Transverse colon (tissue), 4 donors: ENCODE measurements at regions not wholly inside any gene's neighbourhood (a gene's known extent, or its start where the extent isn't known, plus 50 kb on each side); places are given as distances from the start of the nearest gene placed in this dataset.

ENCODE experiments used
- POLR2AphosphoS5 ChIP-seq, 3 donors: sonication (generic); formaldehyde crosslinking; IDR thresholded peaks; one replicate each; pipeline ENCODE4 v1.6.1; 2016; ENCODE audit warnings: antibody characterized with exemption in 3 of 3
- TF ChIP-seq, protein P1 (sequence below), 5 experiments: fragments of 200-600 bp in 3 of 5; fragments of 450-650 bp in 2 of 5; sonication (generic) in 3 of 5; IDR thresholded peaks; 1 replicate in 2 of 5; 2 replicates in 3 of 5; pipeline ENCODE4 v1.5.1; 2016 to 2017; ENCODE audit warnings: antibody characterized with exemption in 5 of 5, inconsistent platforms in 3 of 5, mild to moderate bottlenecking in 2 of 5, moderate library complexity in 1 of 5

DNA sequence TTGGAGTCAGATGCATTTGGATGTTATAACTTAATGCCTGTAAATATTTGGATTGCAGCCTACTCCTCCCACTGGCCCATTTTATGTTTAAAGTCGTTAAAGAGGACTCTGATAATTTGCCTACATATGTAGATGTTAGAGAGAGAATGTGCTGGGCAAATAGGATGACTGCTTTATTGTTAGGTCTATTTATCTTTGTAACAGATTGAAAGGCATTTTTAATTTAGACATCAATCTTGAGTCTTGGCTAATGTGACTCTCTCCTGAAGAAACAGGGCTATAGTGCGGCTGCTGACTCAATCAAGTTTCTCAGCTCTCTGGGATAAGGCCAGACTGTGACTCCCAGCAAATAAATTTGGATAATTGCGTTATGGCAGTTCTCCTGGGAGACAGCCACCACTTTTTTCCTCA is 1101.4 kb downstream of the CBLN2 start:
- TF ChIP-seq, protein P1, sequence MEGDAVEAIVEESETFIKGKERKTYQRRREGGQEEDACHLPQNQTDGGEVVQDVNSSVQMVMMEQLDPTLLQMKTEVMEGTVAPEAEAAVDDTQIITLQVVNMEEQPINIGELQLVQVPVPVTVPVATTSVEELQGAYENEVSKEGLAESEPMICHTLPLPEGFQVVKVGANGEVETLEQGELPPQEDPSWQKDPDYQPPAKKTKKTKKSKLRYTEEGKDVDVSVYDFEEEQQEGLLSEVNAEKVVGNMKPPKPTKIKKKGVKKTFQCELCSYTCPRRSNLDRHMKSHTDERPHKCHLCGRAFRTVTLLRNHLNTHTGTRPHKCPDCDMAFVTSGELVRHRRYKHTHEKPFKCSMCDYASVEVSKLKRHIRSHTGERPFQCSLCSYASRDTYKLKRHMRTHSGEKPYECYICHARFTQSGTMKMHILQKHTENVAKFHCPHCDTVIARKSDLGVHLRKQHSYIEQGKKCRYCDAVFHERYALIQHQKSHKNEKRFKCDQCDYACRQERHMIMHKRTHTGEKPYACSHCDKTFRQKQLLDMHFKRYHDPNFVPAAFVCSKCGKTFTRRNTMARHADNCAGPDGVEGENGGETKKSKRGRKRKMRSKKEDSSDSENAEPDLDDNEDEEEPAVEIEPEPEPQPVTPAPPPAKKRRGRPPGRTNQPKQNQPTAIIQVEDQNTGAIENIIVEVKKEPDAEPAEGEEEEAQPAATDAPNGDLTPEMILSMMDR (IDR thresholded peaks at IDR 0.05): no peak
- TF ChIP-seq POLR2AphosphoS5 (IDR thresholded peaks at IDR 0.05): no peak
